ENCODE measurements at regions not wholly inside any gene's neighbourhood (a gene's known extent, or its start where the extent isn't known, plus 50 kb on each side); places are given as distances from the start of the nearest gene placed in this dataset.

DNA sequence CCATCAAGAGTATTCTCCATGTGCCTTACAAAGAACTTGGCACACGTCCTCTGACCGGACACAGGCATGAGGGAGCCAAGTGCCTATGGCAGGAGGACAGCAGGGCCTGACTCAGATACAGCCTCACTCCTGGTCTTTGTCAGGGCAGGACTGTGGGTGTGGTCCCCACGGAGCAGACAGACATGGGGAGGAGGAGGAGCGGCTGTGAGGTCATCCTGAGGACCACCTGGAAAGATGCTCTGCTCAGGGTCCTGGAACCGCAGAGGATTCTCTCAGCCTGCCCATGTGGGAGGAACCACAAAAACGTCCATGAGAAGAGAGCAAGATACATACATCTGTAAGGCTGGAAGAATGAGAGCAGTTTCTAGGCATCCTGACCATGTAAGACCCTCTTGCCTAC is 576.3 kb downstream of the BRD1 start:
- DNase-seq (ENCODE audit: low read depth in 2 of 2, low spot score in 1 of 2): no peak

DNA sequence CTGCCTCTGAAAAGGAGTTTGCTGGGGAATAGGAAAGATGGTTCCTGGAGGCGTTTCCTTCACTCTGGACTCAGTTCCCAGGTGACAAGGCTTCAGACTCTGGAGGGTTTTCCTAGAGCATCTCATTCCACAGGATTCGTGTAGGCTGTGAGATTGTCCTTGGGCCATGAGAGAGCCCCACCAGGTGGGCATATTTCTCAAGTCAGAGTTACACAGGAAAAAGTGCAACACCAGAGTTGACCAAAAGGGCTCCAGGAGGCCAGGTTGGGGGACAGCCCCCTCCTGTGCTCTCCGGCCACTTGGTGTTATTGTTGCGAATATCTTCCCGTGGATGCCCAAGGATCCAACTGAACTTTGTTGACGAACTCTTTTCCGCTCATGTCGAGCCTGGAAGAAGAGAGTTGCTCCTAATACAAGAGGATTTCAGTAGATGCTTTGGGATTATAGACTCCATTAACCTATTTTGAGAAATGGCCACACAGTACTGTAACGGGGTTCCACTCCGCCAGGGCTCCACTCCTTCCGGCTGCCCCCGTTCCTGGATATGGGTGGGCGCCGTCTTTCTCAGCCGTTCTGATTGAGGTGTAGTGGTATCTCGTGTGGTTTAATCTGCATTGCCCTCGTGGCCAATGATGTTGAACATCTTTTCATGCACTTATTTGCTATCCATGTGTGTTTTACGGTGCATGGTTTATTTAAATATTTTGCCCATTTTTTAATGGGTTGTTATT is 580.3 kb downstream of the BRD1 start:
- DNase-seq (ENCODE audit: low read depth in 2 of 2, low spot score in 1 of 2): no peak

DNA sequence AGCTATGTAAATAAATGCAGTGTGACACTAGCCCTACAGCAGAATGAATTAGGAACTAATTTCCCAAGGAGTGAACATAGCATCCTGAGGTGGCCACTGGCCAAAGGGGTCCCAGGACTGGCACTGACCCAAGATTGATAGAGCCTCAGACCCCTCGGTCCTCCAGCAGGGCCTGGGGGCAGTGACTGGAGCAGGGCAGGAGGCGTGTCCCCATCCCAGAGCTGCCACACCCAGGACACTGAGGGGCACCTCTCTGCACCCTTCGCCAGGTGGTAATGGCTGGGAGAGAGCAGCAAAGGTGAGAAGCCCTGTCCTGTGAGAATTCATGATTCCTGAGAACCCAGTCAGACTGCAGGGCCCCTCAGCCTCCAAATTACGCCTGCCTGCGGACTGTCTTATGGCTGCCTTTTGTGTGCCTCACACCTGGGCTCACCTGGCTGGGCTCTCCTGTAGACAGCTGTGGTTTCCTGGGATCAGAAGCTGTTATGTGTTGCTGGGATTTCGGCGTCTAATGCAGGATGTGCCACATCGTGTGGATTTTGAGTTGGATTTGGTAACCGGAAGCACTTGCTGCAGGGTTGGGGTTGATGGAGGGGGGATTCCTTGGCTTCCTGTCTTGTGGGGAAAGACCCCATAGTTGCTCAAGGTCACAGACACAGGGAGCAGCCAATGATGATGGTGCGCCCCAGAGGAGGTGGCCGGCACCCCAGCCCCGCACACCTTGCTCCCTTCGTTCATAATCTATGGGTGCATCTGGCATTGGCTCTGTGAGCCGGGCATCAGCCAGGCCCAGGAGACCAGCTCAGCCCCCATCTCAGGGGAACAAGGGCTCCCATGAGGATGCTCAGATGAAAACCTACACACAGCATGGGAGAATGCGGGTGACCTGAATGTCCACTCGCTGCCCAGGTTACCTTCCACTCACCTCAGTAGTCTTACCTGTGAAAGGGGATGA is 582.9 kb downstream of the BRD1 start:
- DNase-seq (ENCODE audit: low read depth in 2 of 2, low spot score in 1 of 2): no peak

DNA sequence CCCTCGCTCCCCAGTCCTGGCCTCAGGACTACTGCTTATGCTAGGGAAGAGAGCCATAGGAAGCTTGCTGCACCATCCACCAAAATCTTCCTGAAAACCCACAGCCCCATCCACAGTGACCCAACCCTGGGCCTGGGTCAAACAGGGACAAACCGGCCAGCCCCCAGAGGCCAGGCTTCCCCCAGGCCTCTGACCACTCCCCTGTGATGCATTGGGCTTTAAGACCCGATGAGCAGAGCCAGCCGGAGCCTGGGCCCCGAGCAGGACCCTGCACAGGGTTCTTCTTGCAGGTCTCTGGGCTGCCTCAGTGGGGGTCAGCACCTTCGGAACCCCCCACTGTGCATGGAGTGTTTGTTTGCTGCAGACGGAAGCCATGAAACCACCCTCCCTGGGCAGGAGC is 583.7 kb downstream of the BRD1 start:
- DNase-seq (ENCODE audit: low read depth in 2 of 2, low spot score in 1 of 2): no peak

DNA sequence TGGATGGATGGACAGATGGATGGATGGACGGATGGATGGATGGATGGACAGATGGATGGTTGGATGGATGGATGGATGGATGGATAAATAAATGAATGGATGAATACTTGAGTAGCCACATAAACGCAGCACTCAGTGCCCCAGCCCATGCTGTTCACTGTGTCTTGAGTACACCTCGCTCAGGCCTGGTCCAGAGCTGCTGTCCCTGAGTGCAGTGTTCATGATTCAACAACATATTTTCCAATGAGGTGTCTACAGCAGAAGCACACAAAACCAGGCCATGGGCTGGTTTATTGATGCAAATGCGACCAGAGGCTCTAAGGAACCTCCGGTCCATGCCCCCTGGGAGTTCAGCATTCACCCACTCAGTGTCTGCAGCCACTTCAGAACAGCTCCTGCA is 584.3 kb downstream of the BRD1 start:
- DNase-seq (ENCODE audit: low read depth in 2 of 2, low spot score in 1 of 2): no peak

DNA sequence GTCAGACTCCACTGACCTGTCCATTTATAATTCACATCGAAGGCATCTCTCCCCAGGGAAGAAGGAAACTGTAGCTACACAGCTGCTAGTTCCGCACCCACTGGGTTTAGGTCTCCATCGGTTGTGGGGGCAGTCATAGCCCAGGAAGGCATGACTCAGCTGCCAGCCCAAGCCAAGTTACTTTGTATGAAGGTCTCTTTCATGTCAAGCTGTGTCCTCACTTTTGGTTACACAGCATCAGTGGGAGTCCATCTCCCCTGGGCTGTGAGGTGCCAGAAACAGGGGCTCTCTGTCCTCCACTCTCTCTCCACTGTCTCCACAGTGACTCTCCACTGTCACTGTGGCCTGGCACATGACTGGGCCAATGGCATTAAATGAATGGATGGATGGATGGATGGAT is 585.2 kb downstream of the BRD1 start:
- DNase-seq (ENCODE audit: low read depth in 2 of 2, low spot score in 1 of 2): no peak

DNA sequence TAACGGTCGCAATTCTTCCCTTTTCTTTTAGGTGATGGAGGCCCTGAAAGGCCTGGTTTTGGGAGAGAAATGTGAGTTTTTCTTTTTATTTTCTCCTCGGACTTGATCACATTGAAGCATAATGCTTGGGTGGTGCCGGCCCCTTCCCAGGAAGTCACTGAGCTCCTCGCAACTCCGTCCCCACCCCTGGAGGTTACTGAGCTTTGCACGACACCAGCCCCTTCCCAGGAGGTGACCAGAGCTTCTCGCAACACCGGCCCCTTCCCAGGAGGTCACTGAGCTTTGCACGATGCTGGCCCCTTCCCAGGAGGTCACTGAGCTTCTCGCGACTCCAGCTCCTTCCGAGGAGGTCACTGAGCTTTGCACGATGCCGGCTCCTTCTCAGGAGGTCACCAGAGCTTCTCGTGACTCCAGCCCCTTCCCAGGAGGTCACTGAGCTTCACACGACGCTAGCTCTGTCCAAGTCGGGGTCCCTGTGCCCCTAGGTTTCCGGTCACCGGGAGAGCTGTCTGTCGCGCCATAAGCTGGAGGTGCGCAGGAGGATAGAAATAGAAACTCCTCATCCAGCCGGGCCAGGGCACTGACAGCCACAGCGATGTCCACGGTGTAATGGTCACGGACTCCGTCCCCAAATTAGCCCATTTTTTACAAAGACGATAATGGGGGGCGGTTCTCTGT is 586.4 kb downstream of the BRD1 start:
- no peak for DNase-seq (ENCODE audit: low read depth in 2 of 2, low spot score in 1 of 2)

DNA sequence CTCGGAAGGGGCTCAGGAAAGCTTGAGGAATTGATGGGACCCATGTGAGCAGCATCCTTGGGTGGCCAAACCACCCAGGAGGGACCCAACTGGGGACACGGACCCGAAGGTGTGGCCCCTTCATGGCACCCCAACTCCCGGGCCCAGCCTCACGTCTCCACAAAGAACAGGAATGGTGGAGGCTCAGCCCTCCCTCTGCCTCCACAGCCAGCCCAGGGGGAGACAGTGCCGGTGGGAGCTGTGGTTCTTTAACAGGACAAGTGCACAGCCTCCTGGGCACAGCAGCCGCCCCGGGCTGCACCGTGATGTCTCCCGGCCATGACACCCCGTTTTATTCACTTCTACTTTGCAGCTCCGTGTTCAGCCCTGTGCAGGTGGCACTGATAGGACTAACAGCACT is 587.2 kb downstream of the BRD1 start:
- DNase-seq (ENCODE audit: low read depth in 2 of 2, low spot score in 1 of 2): no peak

DNA sequence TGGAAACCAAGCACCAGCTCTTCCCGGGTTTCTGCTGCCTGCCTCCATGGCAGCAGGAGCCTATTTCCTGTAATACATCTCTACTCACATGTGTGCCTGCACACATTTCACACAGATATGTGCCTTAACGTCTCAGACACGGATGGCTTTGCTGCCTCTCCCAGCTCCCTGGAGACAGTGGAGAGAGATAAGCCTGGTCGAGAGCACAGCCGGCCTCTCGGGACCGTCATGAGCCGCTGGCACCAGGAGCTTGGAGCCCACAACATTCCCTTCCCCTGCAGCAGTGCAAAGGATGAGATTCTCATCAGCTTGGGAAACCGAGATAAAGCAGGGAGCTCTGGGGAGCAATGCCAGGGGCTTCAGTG is 587.7 kb downstream of the BRD1 start:
- DNase-seq (ENCODE audit: low read depth in 2 of 2, low spot score in 1 of 2): no peak

DNA sequence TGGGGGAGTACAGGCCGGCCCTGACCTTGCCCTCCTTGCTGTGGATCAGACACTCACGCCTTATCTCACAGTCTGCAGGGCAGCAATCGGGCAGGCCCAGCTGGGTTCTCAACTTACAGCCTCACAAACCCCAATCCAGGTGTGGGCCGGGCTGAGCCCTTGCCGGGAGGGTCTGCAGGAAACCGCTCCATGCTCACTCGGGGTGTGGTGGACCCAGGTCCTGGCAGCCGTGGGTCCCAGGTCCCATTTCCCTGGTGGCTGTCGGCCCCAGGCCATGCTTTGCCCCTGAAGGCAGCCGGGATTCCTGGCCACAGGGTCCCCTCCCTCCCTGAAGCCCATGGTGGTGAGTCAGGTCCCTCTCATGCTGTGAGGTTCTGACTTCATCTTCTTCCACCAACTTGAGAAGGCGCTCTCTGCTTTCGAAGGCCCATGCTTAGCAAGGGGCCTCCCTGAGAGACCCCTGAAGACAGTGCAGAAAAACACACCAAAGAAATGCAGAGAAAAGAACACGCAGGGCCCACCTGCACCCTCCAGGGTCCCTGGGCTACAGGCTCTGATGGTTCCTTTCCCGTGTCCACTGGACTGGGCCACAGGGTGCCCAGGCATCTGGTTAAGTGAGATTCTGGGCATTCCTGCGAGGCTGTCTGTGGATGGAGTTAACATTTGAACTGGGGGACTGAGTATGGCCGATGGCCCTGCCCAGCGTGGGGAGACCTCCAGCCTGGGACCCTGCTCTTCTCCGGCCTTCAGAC is 588.2 kb downstream of the BRD1 start:
- no peak for DNase-seq (ENCODE audit: low read depth in 2 of 2, low spot score in 1 of 2)

DNA sequence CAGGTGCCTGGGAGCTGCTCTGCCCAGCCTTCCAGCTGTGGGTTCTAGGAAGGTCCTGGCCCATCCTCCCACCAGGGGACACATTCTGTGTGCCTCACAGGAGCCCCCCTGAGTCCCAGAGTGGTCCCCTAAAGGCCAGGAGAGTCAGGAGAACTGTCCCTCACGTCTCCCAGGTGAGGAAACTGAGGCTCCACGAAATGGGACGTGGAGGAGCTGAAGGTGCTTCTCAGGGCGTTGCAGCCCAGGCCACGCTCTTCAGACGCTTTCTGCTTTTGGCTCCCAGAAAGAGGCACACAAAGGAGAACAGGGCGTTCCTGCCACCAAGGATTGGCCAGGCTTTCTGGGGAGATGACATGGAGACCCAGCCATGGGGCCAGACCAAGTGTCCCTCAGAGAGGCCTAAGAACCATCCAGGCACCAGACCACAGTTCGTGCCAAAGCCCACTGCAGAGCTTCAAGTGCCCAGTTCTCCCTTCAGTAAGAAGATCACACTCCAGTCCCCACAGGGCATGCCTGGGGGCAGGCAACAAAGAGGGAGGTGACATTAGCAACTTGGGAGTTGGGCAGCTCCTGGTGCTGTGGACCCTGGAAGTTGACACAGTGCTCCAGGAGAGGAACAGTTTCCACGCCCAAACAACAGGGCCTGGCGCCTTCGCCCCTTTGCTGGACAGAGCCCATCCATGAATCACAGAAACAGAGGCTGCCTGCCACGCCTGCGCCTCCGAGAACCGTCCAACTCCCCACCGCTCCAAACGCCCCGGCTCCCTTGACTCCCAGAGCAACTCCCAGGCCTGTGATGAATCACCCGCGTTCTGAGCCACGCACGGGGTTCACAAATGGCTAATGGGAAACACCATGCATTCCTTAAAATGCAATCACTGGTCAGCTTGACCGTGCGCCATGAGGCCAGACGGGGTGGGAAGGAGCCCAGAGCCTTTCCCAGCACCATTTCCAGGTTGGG is 589.2 kb downstream of the BRD1 start:
- DNase-seq (ENCODE audit: low read depth in 2 of 2, low spot score in 1 of 2): no peak

DNA sequence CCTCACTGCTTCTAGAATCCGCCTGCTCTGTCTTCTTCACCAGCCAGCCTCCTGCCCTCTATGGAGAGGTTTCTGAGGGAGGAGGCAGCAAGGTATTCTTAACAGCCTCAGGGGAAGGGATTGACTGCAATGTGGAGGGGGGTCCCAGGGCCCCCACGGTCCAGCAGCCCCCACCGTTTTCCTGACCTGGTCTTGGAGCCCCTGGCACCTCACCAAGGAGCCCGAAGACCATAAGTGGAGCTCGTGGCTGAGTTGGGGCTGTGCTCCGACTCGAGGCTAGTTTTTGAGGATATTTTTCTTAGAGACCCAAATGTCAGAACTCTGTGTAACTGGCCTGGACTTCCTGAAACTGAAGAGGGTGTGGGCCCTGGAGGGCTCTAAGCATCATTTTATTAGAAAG is 590.0 kb downstream of the BRD1 start:
- DNase-seq (ENCODE audit: low read depth in 2 of 2, low spot score in 1 of 2): no peak

DNA sequence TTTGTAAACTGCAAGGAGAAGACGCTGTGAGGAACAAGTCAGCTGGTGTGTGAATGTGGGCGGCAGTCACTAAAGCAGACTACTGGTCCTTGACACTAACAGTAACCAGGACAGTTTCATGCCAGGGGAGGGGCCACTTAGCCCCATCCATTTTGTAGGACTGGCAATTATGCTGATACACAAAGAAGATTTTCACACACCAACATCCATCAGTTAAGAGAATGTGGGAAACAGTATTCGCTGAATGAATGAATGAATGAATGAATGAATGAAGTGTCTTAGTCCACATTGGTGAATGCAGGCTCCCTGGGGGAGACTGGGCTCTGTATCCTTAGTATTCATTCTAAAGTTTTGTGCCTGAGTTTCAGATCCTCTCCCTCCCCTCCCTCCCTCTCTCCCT is 590.4 kb downstream of the BRD1 start:
- no peak for DNase-seq (ENCODE audit: low read depth in 2 of 2, low spot score in 1 of 2)

DNA sequence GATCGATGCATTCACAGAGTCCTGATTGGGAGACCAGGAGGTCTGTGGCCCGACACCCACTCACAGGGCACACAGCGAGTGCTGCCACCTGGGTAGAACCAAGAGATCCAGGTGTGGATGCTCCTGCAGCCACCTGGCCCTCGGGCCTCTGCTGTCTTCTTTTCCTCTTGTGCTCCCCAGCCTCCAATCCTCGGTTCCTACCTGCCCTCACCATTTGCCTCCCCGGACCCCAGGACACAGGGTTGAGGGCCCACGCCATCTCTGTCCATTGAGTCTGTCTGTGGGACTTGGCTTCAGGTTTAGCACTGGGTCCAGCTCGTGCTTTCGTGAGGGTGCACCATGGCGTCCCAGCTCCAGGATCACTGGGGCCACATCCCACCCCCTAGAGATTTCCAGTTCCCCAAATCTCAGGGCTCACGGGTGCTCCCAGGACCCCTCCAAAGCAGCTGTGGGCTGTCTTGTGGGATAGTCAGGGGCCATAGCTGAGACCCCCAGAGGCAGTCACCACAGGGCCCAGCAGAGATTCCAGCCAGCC is 591.1 kb downstream of the BRD1 start:
- no peak for DNase-seq (ENCODE audit: low read depth in 2 of 2, low spot score in 1 of 2)

DNA sequence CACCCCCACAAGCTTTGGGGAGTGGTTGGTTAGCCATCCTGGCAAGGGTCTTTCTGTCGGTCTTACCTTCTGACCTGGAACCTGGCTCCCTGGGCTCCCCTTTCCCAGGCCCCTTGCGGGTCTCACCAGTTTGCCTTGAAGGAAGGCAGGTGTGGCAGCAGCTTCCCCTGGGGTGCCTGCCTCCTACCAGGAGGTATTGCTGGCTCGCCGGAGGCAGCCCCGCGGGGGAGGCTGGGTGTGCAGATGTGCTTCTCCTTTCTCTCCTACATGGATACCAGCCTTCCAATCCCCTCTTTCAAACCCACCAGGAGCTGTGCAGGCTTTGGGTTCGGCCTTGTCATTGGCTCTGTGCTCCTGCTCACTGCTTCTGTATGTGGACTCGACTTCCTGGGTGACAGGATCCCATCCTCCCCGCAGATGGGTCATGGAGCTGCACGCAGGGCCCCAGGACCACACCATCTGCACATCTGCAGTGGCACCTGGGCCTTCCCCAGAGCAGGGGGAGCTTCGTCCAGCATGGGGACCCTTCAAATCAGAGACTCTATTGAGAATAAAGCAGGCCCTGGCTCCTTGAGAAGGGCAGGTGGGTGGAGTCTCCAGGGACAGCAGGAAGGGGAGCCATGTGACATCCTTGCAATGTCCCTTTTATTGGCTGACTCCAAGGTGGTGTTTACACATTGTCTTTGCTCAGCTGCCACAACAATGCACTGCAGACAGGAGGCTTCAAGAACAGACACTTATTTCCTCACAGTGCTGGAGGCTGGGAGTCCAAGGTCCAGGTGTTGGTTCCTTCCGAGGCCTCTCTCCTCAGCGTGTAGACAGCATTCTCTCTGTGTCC is 592.0 kb downstream of the BRD1 start:
- DNase-seq (ENCODE audit: low read depth in 2 of 2, low spot score in 1 of 2): no peak

DNA sequence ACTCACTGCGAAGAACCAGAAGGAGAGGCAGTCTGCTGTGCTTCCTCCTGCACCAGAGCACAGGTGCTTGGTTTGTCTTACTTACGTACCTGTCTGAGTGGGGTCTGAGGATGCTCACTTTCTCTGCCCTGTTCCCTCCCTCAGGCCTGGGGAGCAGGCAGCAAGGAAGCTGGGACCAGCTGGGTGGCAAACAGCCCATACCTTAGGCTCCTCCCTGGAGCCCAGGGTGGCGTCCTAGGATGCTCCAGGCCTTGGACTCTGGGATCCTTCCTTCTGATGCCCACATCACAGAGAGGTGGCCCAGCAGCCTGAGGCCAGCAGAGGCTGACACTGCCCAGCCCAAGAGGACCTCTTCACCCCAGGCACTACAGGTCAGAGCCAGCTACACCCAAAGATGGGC is 593.2 kb downstream of the BRD1 start:
- DNase-seq (ENCODE audit: low read depth in 2 of 2, low spot score in 1 of 2): no peak

DNA sequence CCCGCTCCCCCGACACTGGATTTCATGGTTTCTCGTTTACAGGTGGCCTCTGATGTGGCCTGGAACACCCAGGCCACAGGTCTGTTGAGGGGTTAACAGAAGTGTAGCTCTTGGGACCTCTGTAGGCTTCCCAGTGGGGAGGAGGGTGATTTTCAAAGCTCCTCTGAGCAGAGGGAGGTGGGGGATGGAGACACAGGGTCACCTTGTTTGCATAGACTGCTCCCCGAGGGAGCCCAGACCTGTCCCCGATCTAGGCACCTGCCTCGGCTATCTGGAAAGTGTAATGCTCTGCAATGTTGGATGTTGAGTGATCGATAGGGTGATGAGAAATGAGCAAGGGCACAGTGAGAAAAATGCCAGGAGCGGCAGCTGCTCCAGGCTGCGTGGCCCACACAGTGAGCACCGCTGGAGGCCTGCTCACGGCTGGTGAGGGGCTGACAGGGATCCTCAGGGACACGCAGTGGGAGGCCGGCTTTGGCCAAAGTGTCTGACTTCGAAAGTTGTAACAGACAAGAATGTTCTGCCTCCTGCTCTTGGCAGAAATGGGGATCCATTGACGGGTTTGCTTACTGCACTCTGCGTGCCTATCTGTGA is 594.1 kb downstream of the BRD1 start:
- no peak for DNase-seq (ENCODE audit: low read depth in 2 of 2, low spot score in 1 of 2)

DNA sequence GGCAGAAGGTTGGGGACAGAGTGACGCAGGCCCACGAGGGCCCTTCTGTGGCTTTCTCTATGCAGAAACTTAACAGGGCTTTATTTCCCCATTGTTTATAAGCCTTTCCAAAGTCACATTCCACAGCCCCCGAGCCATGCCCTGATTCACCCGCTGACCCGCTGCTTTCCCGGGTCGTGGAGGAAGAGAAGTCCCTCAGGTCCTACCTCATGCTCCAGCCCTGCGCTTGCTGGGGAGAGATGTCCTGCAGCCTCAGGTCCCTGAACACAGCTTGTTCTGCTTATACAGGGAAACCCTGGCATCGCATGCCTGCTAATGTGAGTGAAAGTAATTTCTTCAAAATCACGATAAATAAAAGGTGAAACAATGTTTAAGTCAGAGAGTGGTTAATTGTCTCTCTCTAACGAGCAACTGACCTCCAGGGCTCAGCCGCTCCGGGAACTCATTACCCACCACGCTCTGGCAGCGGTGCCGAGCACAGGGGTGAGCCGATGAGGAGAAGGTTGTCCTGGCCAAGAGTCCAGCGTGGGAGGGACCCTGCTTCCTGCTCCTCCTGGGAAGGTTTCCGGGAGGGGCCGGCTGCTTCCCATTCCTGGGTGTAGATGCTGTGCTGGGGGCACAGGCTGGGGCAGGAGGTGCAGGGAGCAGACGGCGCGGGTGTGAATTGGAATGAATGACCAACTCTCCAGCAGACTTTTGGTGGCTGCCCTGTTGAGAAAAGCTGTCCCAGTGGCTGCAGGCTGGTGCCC is 595.2 kb downstream of the BRD1 start:
- DNase-seq (ENCODE audit: low read depth in 2 of 2, low spot score in 1 of 2): no peak

Measured in stimulated activated CD8-positive, alpha-beta memory T cell treated with anti-CD3 and anti-CD28 coated beads, Interleukin-4, amount 100 ng/mL, for 4 hours (primary cell).